Mesodermal cell (in vitro differentiated cells): ENCODE measurements at regions not wholly inside any gene's neighbourhood (a gene's known extent, or its start where the extent isn't known, plus 50 kb on each side); places are given as distances from the start of the nearest gene placed in this dataset.

Experiments
- H3K27ac ChIP-seq: 2 replicates; pipeline ENCODE4 v1.7.0; 2013; ENCODE audit warnings: mild to moderate bottlenecking, low read depth, low read length, moderate library complexity; ENCODE audit not compliant: severe bottlenecking
- H3K36me3 ChIP-seq: 2 replicates; pipeline ENCODE4 v1.7.1; 2013; ENCODE audit warnings: mild to moderate bottlenecking, low read length, moderate library complexity; ENCODE audit not compliant: control insufficient read depth, insufficient read depth
- H3K4me1 ChIP-seq: one replicate; pipeline ENCODE4 v1.7.1; 2013; ENCODE audit warnings: mild to moderate bottlenecking, low read length; ENCODE audit not compliant: insufficient read depth, control insufficient read depth, poor library complexity, severe bottlenecking
- H3K4me3 ChIP-seq: 2 replicates; pipeline ENCODE4 v1.7.0; 2013; ENCODE audit warnings: low read length, control low read depth, mild to moderate bottlenecking; ENCODE audit not compliant: insufficient read depth, poor library complexity, severe bottlenecking; ENCODE audit errors: extremely low read depth
- H3K9me3 ChIP-seq: 2 replicates; pipeline ENCODE4 v1.7.1; 2013; ENCODE audit warnings: mild to moderate bottlenecking, low read length, moderate library complexity; ENCODE audit not compliant: control insufficient read depth
- WGBS, 2 experiments: methylation state at CpG; one replicate each; pipeline ENCODE4 v1.1.5; 2013; ENCODE audit warnings: missing lambda C conversion rate in 2 of 2; ENCODE audit not compliant: insufficient coverage in 2 of 2; 5-methylcytosine and 5-hydroxymethylcytosine counted together

- 88 to 96% methylated on average over 7 of the region's 8 CpGs for WGBS, 2 experiments
- H3K36me3 ChIP-seq, result no peaks in the 10 kb centered on the region
- peaks cover 29% of the 10 kb centered on the region for H3K4me1 ChIP-seq
- H3K4me3 ChIP-seq, result no peak overlapping the region
- no peaks in the 10 kb centered on the region for H3K9me3 ChIP-seq
- H3K27ac ChIP-seq, result no peak overlapping the region
These were observed 83.1 kb downstream of the SDC1 start for GRCh38 chr2:20141806-20142205.

- Histone ChIP-seq H3K4me1 (peaks cover 29% of the 10 kb centered on the region), H3K36me3 (no peaks in the 10 kb centered on the region), H3K9me3 (no peaks in the 10 kb centered on the region), H3K4me3 (no peak overlapping the region), H3K27ac (no peak overlapping the region)
- 81 to 85% methylated on average over 9 of the region's 9 CpGs for WGBS, 2 experiments
These were observed 83.7 kb downstream of the SDC1 start for GRCh38 chr2:20141056-20141762.

GRCh38 chr2:20140321-20141055 is 84.4 kb downstream of the SDC1 start:
- Histone ChIP-seq H3K4me1 (peaks cover 29% of the 10 kb centered on the region), H3K27ac (no peak overlapping the region), H3K36me3 (no peaks in the 10 kb centered on the region), H3K4me3 (no peak overlapping the region), H3K9me3 (no peaks in the 10 kb centered on the region)
- 86 to 95% methylated on average over 9 to 10 of the region's 11 CpGs for WGBS, 2 experiments

- peak overlapping the region; percentile 64 for H3K27ac ChIP-seq
These were observed 85.3 kb downstream of the SDC1 start for GRCh38 chr2:20139407-20140172.

GRCh38 chr2:20138696-20139095 is 86.2 kb downstream of the SDC1 start:
- Histone ChIP-seq H3K4me3 (no peak overlapping the region), H3K36me3 (no peaks in the 10 kb centered on the region), H3K27ac (peak overlapping the region; percentile 64), H3K4me1 (peaks cover 29% of the 10 kb centered on the region), H3K9me3 (no peaks in the 10 kb centered on the region)
- WGBS, 2 experiments, result 32 to 33% methylated on average over 3 to 5 of the region's 6 CpGs

More at GRCh38 chr2:20139407-20140172, 85.3 kb downstream of the SDC1 start:
- H3K36me3 ChIP-seq, result no peaks in the 10 kb centered on the region
- 66 to 71% methylated on average over 6 to 8 of the region's 9 CpGs for WGBS, 2 experiments
- H3K4me3 ChIP-seq, result no peak overlapping the region
- H3K4me1 ChIP-seq, result peaks cover 29% of the 10 kb centered on the region
- no peaks in the 10 kb centered on the region for H3K9me3 ChIP-seq

GRCh38 chr2:20137884-20138283 is 86.5 kb upstream of the LAPTM4A start:
- H3K4me3 ChIP-seq, result no peak overlapping the region
- no peak overlapping the region for H3K27ac ChIP-seq
- WGBS, 2 experiments, result 91 to 94% methylated on average over 5 to 7 of the region's 8 CpGs

GRCh38 chr2:20137131-20137571 is 85.7 kb upstream of the LAPTM4A start:
- no peaks in the 10 kb centered on the region for H3K9me3 ChIP-seq
- no peak overlapping the region for H3K27ac ChIP-seq
- no peaks in the 10 kb centered on the region for H3K36me3 ChIP-seq
- 80% methylated on average over 2 to 7 of the region's 10 CpGs for WGBS, 2 experiments
- H3K4me1 ChIP-seq, result peaks cover 29% of the 10 kb centered on the region
- H3K4me3 ChIP-seq, result no peak overlapping the region

More at GRCh38 chr2:20137884-20138283, 86.5 kb upstream of the LAPTM4A start:
- H3K9me3 ChIP-seq, result no peaks in the 10 kb centered on the region
- H3K36me3 ChIP-seq, result no peaks in the 10 kb centered on the region
- H3K4me1 ChIP-seq, result peaks cover 29% of the 10 kb centered on the region

- Histone ChIP-seq H3K4me1 (peaks cover 26% of the 10 kb centered on the region), H3K27ac (no peak overlapping the region), H3K4me3 (no peak overlapping the region), H3K36me3 (no peaks in the 10 kb centered on the region), H3K9me3 (no peaks in the 10 kb centered on the region)
- 80 to 81% methylated on average over 6 to 12 of the region's 12 CpGs for whole genome bisulfite sequencing, 2 experiments
These were observed 84.7 kb upstream of the LAPTM4A start for GRCh38 chr2:20136149-20136548.

GRCh38 chr2:20135631-20136050 is 84.2 kb upstream of the LAPTM4A start:
- no peak overlapping the region for H3K4me3 ChIP-seq
- no peaks in the 10 kb centered on the region for H3K36me3 ChIP-seq
- no peak overlapping the region for H3K27ac ChIP-seq
- H3K4me1 ChIP-seq, result peaks cover 27% of the 10 kb centered on the region
- 18 to 29% methylated on average over 9 to 10 of the region's 10 CpGs for WGBS, 2 experiments
- H3K9me3 ChIP-seq, result no peaks in the 10 kb centered on the region

- Histone ChIP-seq H3K4me1 (peaks cover 8% of the 10 kb centered on the region), H3K27ac (no peak overlapping the region), H3K4me3 (no peak overlapping the region), H3K36me3 (no peaks in the 10 kb centered on the region), H3K9me3 (no peaks in the 10 kb centered on the region)
- WGBS, 2 experiments, result 78 to 86% methylated on average over 8 to 9 of the region's 12 CpGs
These were observed 81.6 kb upstream of the LAPTM4A start for GRCh38 chr2:20132990-20133535.
